HEK293T (cell line): ENCODE measurements at regions not wholly inside any gene's neighbourhood (a gene's known extent, or its start where the extent isn't known, plus 50 kb on each side); places are given as distances from the start of the nearest gene placed in this dataset.

ENCODE experiments used
- CTCF ChIA-PET: fragments of 350-600 bp; formaldehyde crosslinking; extraction: SDS; loops from one replicate; lab custom pipeline; 2021; ENCODE audit warnings: antibody characterized with exemption, inconsistent platforms; lab: Yijun Ruan, JAX
- POLR2A ChIA-PET: fragments of 350-600 bp; formaldehyde crosslinking; extraction: SDS; loops from one replicate; lab custom pipeline; 2020; ENCODE audit warnings: antibody characterized with exemption, inconsistent platforms; lab: Yijun Ruan, JAX
- DNase-seq: peaks from one replicate; pipeline ENCODE4 v3.0.0; 2012; ENCODE audit warnings: mixed read lengths; ENCODE audit errors: extremely low spot score
- ARNT ChIP-seq: fragments of 450-650 bp; IDR thresholded peaks from 2 replicates; pipeline ENCODE4 v1.6.1; 2017; ENCODE audit warnings: mild to moderate bottlenecking
- BHLHE40 ChIP-seq: fragments of 450-650 bp; IDR thresholded peaks from 2 replicates; pipeline ENCODE4 v1.6.1; 2016; ENCODE audit warnings: mild to moderate bottlenecking, moderate library complexity, borderline replicate concordance
- CTBP1 ChIP-seq: fragments of 450-650 bp; IDR thresholded peaks from 2 replicates; pipeline ENCODE4 v1.6.1; 2016; ENCODE audit warnings: borderline replicate concordance
- ELF4 ChIP-seq: fragments of 450-650 bp; IDR thresholded peaks from 2 replicates; pipeline ENCODE4 v1.6.1; 2017; ENCODE audit warnings: antibody characterized with exemption
- FOXA1 ChIP-seq: fragments of 450-650 bp; IDR thresholded peaks from 2 replicates; pipeline ENCODE4 v1.6.1; 2016; ENCODE audit warnings: mild to moderate bottlenecking
- FOXK2 ChIP-seq: fragments of 450-650 bp; IDR thresholded peaks from 2 replicates; pipeline ENCODE4 v1.6.1; 2016; ENCODE audit warnings: mild to moderate bottlenecking
- FOXM1 ChIP-seq: fragments of 450-650 bp; IDR thresholded peaks from 2 replicates; pipeline ENCODE4 v1.6.1; 2017; ENCODE audit warnings: mild to moderate bottlenecking, borderline replicate concordance
- HDGF ChIP-seq: fragments of 450-650 bp; IDR thresholded peaks from 2 replicates; pipeline ENCODE4 v1.6.1; 2017; ENCODE audit warnings: antibody characterized with exemption, borderline replicate concordance
- L3MBTL2 ChIP-seq: fragments of 450-650 bp; conservative IDR thresholded peaks from 2 replicates; pipeline ENCODE4 v1.6.1; 2016; ENCODE audit warnings: mild to moderate bottlenecking
- LEF1 ChIP-seq: fragments of 450-650 bp; IDR thresholded peaks from 2 replicates; pipeline ENCODE4 v1.6.1; 2017; ENCODE audit warnings: mild to moderate bottlenecking, borderline replicate concordance
- NFRKB ChIP-seq: fragments of 450-650 bp; IDR thresholded peaks from 2 replicates; pipeline ENCODE4 v1.6.1; 2016; ENCODE audit warnings: mild to moderate bottlenecking, moderate library complexity
- PKNOX1 ChIP-seq: fragments of 450-650 bp; IDR thresholded peaks from 2 replicates; pipeline ENCODE4 v1.6.1; 2016
- SP1 ChIP-seq: fragments of 450-650 bp; IDR thresholded peaks from 2 replicates; pipeline ENCODE4 v1.6.1; 2017
- SUZ12 ChIP-seq: fragments of 450-650 bp; IDR thresholded peaks from 2 replicates; pipeline ENCODE4 v1.6.1; 2016; ENCODE audit warnings: mild to moderate bottlenecking
- TARDBP ChIP-seq: fragments of 450-650 bp; IDR thresholded peaks from 2 replicates; pipeline ENCODE4 v1.6.1; 2016
- ZNF384 ChIP-seq: fragments of 450-650 bp; IDR thresholded peaks from 2 replicates; pipeline ENCODE4 v1.6.1; 2016

GRCh38 chr5:120080781-120081180, 383.3 kb upstream of the PRR16 start:
- CTCF ChIA-PET: no interaction called here
- no peak for TF ChIP-seq TARDBP
- no peak for TF ChIP-seq HDGF
- TF ChIP-seq ELF4: no peak
- TF ChIP-seq CTBP1: no peak
- no peak for TF ChIP-seq FOXM1
- TF ChIP-seq FOXA1: no peak
- no peak for TF ChIP-seq PKNOX1
- TF ChIP-seq BHLHE40: no peak
- TF ChIP-seq NFRKB: no peak
- no peak for TF ChIP-seq ARNT
- TF ChIP-seq L3MBTL2: no peak
- no peak for TF ChIP-seq SUZ12
- no peak for TF ChIP-seq ZNF384
- no peak for TF ChIP-seq SP1
- no peak for TF ChIP-seq FOXK2
- no peak for TF ChIP-seq LEF1
- POLR2A ChIA-PET: no interaction called here

GRCh38 chr5:120082316-120083068, 381.6 kb upstream of the PRR16 start:
- TF ChIP-seq HDGF (no peak), ELF4 (no peak), PKNOX1 (no peak), FOXA1 (no peak), FOXM1 (no peak), SP1 (no peak), SUZ12 (no peak), ARNT (no peak), BHLHE40 (no peak), ZNF384 (no peak), L3MBTL2 (no peak), CTBP1 (no peak), LEF1 (no peak), NFRKB (no peak), TARDBP (no peak), FOXK2 (no peak)
- POLR2A ChIA-PET: no interaction called here
- CTCF ChIA-PET: no interaction called here
- no peak for DNase-seq

More at GRCh38 chr5:120080781-120081180, 383.3 kb upstream of the PRR16 start:
- no peak for DNase-seq

- POLR2A ChIA-PET: no interaction called here
- CTCF ChIA-PET: no interaction called here
- no peak for TF ChIP-seq CTBP1
- TF ChIP-seq L3MBTL2: no peak
- TF ChIP-seq ZNF384: no peak
- no peak for TF ChIP-seq FOXK2
- no peak for TF ChIP-seq ELF4
- TF ChIP-seq HDGF: no peak
- TF ChIP-seq LEF1: no peak
- no peak for TF ChIP-seq SP1
- TF ChIP-seq TARDBP: no peak
- no peak for TF ChIP-seq ARNT
- no peak for TF ChIP-seq SUZ12
- DNase-seq: no peak
Measured at GRCh38 chr5:120083851-120084542, 380.1 kb upstream of the PRR16 start.

- DNase-seq: no peak
- ChIA-PET CTCF (no interaction called here), POLR2A (no interaction called here)
- no peak for TF ChIP-seq SP1
- no peak for TF ChIP-seq FOXK2
- TF ChIP-seq FOXA1: no peak
- no peak for TF ChIP-seq NFRKB
- no peak for TF ChIP-seq CTBP1
- TF ChIP-seq ZNF384: no peak
- no peak for TF ChIP-seq ELF4
- no peak for TF ChIP-seq SUZ12
- TF ChIP-seq PKNOX1: no peak
- no peak for TF ChIP-seq ARNT
- TF ChIP-seq LEF1: no peak
- TF ChIP-seq FOXM1: no peak
- TF ChIP-seq HDGF: no peak
- TF ChIP-seq BHLHE40: no peak
- TF ChIP-seq L3MBTL2: no peak
- TF ChIP-seq TARDBP: no peak
Measured at GRCh38 chr5:120084543-120084870, 379.6 kb upstream of the PRR16 start.

- CTCF ChIA-PET: no interaction called here
Measured at GRCh38 chr5:120086081-120086480, 378.0 kb upstream of the PRR16 start.

More at GRCh38 chr5:120086081-120086480, 378.0 kb upstream of the PRR16 start:
- DNase-seq: no peak
- no peak for TF ChIP-seq SUZ12
- TF ChIP-seq PKNOX1: no peak
- TF ChIP-seq TARDBP: no peak
- no peak for TF ChIP-seq FOXM1
- TF ChIP-seq CTBP1: no peak
- no peak for TF ChIP-seq ELF4
- TF ChIP-seq BHLHE40: no peak
- POLR2A ChIA-PET: no interaction called here
